ENCODE measurements at regions not wholly inside any gene's neighbourhood (a gene's known extent, or its start where the extent isn't known, plus 50 kb on each side); places are given as distances from the start of the nearest gene placed in this dataset.

GRCh38 chr1:38228718-38229117 lies 182.1 kb upstream of the POU3F1 start:
- Histone ChIP-seq H3K4me3 (no peak overlapping the region), H3K36me3 (ENCODE audit: insufficient read depth in 1 of 2, low read depth in 1 of 2) (no peaks in the 10 kb centered on the region), H3K9me3 (no peaks in the 10 kb centered on the region), H3K27me3 (ENCODE audit: insufficient read depth in 3 of 3, low read length in 2 of 3) (no peaks in the 10 kb centered on the region), H3K27ac (no peak overlapping the region), H3K4me1 (no peaks in the 10 kb centered on the region)
- no peak for DNase-seq
- 76 to 85% (median 80%) methylated on average over 3 of the region's 3 CpGs for WGBS, 3 donors
- intact Hi-C loops (cut with DNase I): no loop called here
- no peak for TF ChIP-seq CTCF (IDR thresholded peaks at IDR 0.05)
- no peak for ATAC-seq

- TF ChIP-seq CTCF (IDR thresholded peaks at IDR 0.05): no peak
- Histone ChIP-seq H3K9me3 (no peaks in the 10 kb centered on the region), H3K27me3 (ENCODE audit: insufficient read depth in 3 of 3, low read length in 2 of 3) (peaks cover 0 to 6% (median 0%) of the 10 kb centered on the region in 3 donors), H3K4me1 (no peaks in the 10 kb centered on the region), H3K4me3 (no peak overlapping the region), H3K27ac (no peak overlapping the region), H3K36me3 (ENCODE audit: insufficient read depth in 1 of 2, low read depth in 1 of 2) (no peaks in the 10 kb centered on the region)
- 85 to 88% (median 87%) methylated on average over 3 of the region's 3 CpGs for WGBS, 3 donors
- intact Hi-C loops (cut with DNase I): no loop called here
- DNase-seq (no peak), ATAC-seq (no peak)
Observed at GRCh38 chr1:38225745-38226144, 179.2 kb upstream of the POU3F1 start.

- no peak for TF ChIP-seq CTCF (IDR thresholded peaks at IDR 0.05)
- DNase-seq: no peak
- H3K4me3 ChIP-seq: no peak overlapping the region
- H3K27me3 ChIP-seq (ENCODE audit: insufficient read depth in 3 of 3, low read length in 2 of 3): peaks cover 0 to 6% (median 0%) of the 10 kb centered on the region in 3 donors
- H3K9me3 ChIP-seq: no peaks in the 10 kb centered on the region
- H3K36me3 ChIP-seq (ENCODE audit: insufficient read depth in 1 of 2, low read depth in 1 of 2): no peaks in the 10 kb centered on the region
- H3K4me1 ChIP-seq: no peaks in the 10 kb centered on the region
- intact Hi-C loops (cut with DNase I): no loop called here
- ATAC-seq: no peak
- no peak overlapping the region for H3K27ac ChIP-seq
Observed at GRCh38 chr1:38223391-38223790, 176.8 kb upstream of the POU3F1 start.

- Histone ChIP-seq H3K36me3 (ENCODE audit: insufficient read depth in 1 of 2, low read depth in 1 of 2) (no peaks in the 10 kb centered on the region), H3K27ac (no peak overlapping the region), H3K9me3 (no peaks in the 10 kb centered on the region), H3K4me1 (no peaks in the 10 kb centered on the region), H3K4me3 (no peak overlapping the region), H3K27me3 (ENCODE audit: insufficient read depth in 3 of 3, low read length in 2 of 3) (peaks cover 0 to 6% (median 0%) of the 10 kb centered on the region in 3 donors)
- intact Hi-C loops (cut with DNase I): no loop called here
- TF ChIP-seq CTCF (IDR thresholded peaks at IDR 0.05): no peak
- DNase-seq (no peak), ATAC-seq (no peak)
- 65 to 74% (median 71%) methylated on average over 2 of the region's 2 CpGs for WGBS, 3 donors
Observed at GRCh38 chr1:38222891-38223290, 176.3 kb upstream of the POU3F1 start.

GRCh38 chr1:38221006-38221649 lies 174.5 kb upstream of the POU3F1 start:
- no peak for TF ChIP-seq CTCF (IDR thresholded peaks at IDR 0.05)
- Histone ChIP-seq H3K4me3 (no peak overlapping the region), H3K27me3 (ENCODE audit: insufficient read depth in 3 of 3, low read length in 2 of 3) (peaks cover 0 to 6% (median 0%) of the 10 kb centered on the region in 3 donors), H3K27ac (no peak overlapping the region), H3K36me3 (ENCODE audit: insufficient read depth in 1 of 2, low read depth in 1 of 2) (no peaks in the 10 kb centered on the region), H3K9me3 (no peaks in the 10 kb centered on the region), H3K4me1 (no peaks in the 10 kb centered on the region)
- no peak for ATAC-seq
- intact Hi-C loops (cut with DNase I): no loop called here
- WGBS, 3 donors: 24 to 31% (median 26%) methylated on average over 9 of the region's 9 CpGs
- DNase-seq: no peak

Measured in psoas muscle (tissue), 7 donors.